ENCODE measurements at regions not wholly inside any gene's neighbourhood (a gene's known extent, or its start where the extent isn't known, plus 50 kb on each side); places are given as distances from the start of the nearest gene placed in this dataset.

- TF ChIP-seq CTCF (IDR thresholded peaks at IDR 0.05) (no peak), POLR2A (IDR thresholded peaks at IDR 0.05) (no peak)
These were observed 497.9 kb upstream of the JARID2 start for GRCh38 chr6:14747881-14748520.
